HepG2 (cell line): ENCODE measurements at regions not wholly inside any gene's neighbourhood (a gene's known extent, or its start where the extent isn't known, plus 50 kb on each side); places are given as distances from the start of the nearest gene placed in this dataset.

Source experiments
- ATF2 ChIP-seq: sonication (generic); formaldehyde crosslinking; IDR thresholded peaks from 2 replicates; pipeline ENCODE4 v1.4.0; 2020; ENCODE audit warnings: missing genetic modification reagents
- CBX5 ChIP-seq: sonication (generic); formaldehyde crosslinking; IDR thresholded peaks from 2 replicates; pipeline ENCODE4 v1.4.0; 2020; ENCODE audit warnings: missing genetic modification reagents, borderline replicate concordance
- CTCF ChIP-seq: sonication (generic); formaldehyde crosslinking; IDR thresholded peaks from 2 replicates; pipeline ENCODE4 v1.5.0; 2020; ENCODE audit warnings: mild to moderate bottlenecking, missing genetic modification reagents, moderate library complexity
- ISL2 ChIP-seq: sonication (generic); formaldehyde crosslinking; IDR thresholded peaks from 2 replicates; pipeline ENCODE4 v1.5.0; 2020; ENCODE audit warnings: missing genetic modification reagents
- POLR2AphosphoS2 ChIP-seq: IDR thresholded peaks from 2 replicates; pipeline ENCODE4 v1.6.1; 2011; ENCODE audit warnings: low read depth, low read length, improper control_type of control experiment
- SALL1 ChIP-seq: sonication (generic); formaldehyde crosslinking; IDR thresholded peaks from 2 replicates; pipeline ENCODE4 v1.8.0; 2022; ENCODE audit warnings: mild to moderate bottlenecking, missing genetic modification reagents
- SNAPC4 ChIP-seq: sonication (generic); formaldehyde crosslinking; IDR thresholded peaks from 2 replicates; pipeline ENCODE4 v1.4.0; 2020; ENCODE audit warnings: mild to moderate bottlenecking, missing genetic modification reagents
- ZBTB43 ChIP-seq: sonication (generic); formaldehyde crosslinking; conservative IDR thresholded peaks from 2 replicates; pipeline ENCODE4 v1.4.0; 2020; ENCODE audit warnings: missing genetic modification reagents
- ZSCAN20 ChIP-seq: sonication (generic); formaldehyde crosslinking; IDR thresholded peaks from 2 replicates; pipeline ENCODE4 v1.4.0; 2020; ENCODE audit warnings: missing genetic modification reagents, mild to moderate bottlenecking, borderline replicate concordance

- TF ChIP-seq SNAPC4 (CRISPR knock-in tag), result no peak
- TF ChIP-seq ZSCAN20 (CRISPR knock-in tag), result no peak
- TF ChIP-seq CBX5 (CRISPR knock-in tag), result no peak
- no peak for TF ChIP-seq ZBTB43 (CRISPR knock-in tag)
- no peak for TF ChIP-seq ISL2
- no peak for TF ChIP-seq POLR2AphosphoS2
- no peak for TF ChIP-seq SALL1 (CRISPR knock-in tag)
- TF ChIP-seq ATF2, result no peak
- TF ChIP-seq CTCF, result no peak
Measured at GRCh38 chr11:23252426-23252825, 392.2 kb upstream of the CCDC179 start.
